Spleen (tissue), 11 donors: ENCODE measurements at regions not wholly inside any gene's neighbourhood (a gene's known extent, or its start where the extent isn't known, plus 50 kb on each side); places are given as distances from the start of the nearest gene placed in this dataset.

Experiments used
- DNase-seq: peaks from one replicate; pipeline ENCODE4 v3.0.0-alpha.2; 2020
- H3K27ac ChIP-seq, 8 donors: fragments of 200-600 bp; sonication (generic) in 7 of 8; 1 replicate in 4 of 8; 2 replicates in 4 of 8; pipeline versions ENCODE4 v1.5.0 to v1.8.0; 2016 to 2021; ENCODE audit warnings: inconsistent platforms in 4 of 8, mild to moderate bottlenecking in 4 of 8, moderate library complexity in 1 of 8
- H3K27me3 ChIP-seq, 7 donors: fragments of 200-600 bp; sonication (generic) in 6 of 7; replicated peaks in 1 of 7; 1 replicate in 4 of 7; 2 replicates in 3 of 7; pipeline versions ENCODE4 v1.5.0 to v1.8.0; 2016 to 2021; ENCODE audit warnings: inconsistent platforms in 3 of 7, mild to moderate bottlenecking in 1 of 7
- H3K36me3 ChIP-seq, 6 donors: fragments of 200-600 bp; sonication (generic) in 5 of 6; 1 replicate in 4 of 6; 2 replicates in 2 of 6; pipeline versions ENCODE4 v1.5.0 to v1.8.0; 2016 to 2021; ENCODE audit warnings: inconsistent platforms in 2 of 6
- H3K4me1 ChIP-seq, 6 donors: fragments of 200-600 bp; sonication (generic) in 5 of 6; 1 replicate in 3 of 6; 2 replicates in 3 of 6; pipeline versions ENCODE4 v1.5.0 to v1.8.0; 2016 to 2021; ENCODE audit warnings: inconsistent platforms in 3 of 6
- H3K4me3 ChIP-seq, 8 donors: fragments of 200-600 bp; sonication (generic) in 7 of 8; 1 replicate in 4 of 8; 2 replicates in 4 of 8; pipeline versions ENCODE4 v1.5.0 to v1.8.0; 2016 to 2021; ENCODE audit warnings: inconsistent platforms in 4 of 8, mild to moderate bottlenecking in 4 of 8, moderate library complexity in 2 of 8
- H3K9me3 ChIP-seq, 8 donors: fragments of 200-600 bp; sonication (generic) in 7 of 8; 1 replicate in 4 of 8; 2 replicates in 4 of 8; pipeline versions ENCODE4 v1.5.0 to v1.8.0; 2016 to 2021; ENCODE audit warnings: inconsistent platforms in 4 of 8
- CTCF ChIP-seq, 11 experiments: fragments of 200-600 bp in 7 of 11; fragments of 450-650 bp in 4 of 11; sonication (generic) in 4 of 11; IDR thresholded peaks in 8 of 11; conservative IDR thresholded peaks in 3 of 11; 1 replicate in 7 of 11; 2 replicates in 4 of 11; pipeline versions ENCODE4 v1.4.0 to v1.8.0; 2016 to 2021; ENCODE audit warnings: antibody characterized with exemption in 11 of 11, inconsistent platforms in 4 of 11, mild to moderate bottlenecking in 1 of 11
- POLR2A ChIP-seq, 3 donors: fragments of 450-650 bp; IDR thresholded peaks; one replicate each; pipeline ENCODE4 v1.5.1; 2017; ENCODE audit warnings: antibody characterized with exemption in 3 of 3, mild to moderate bottlenecking in 1 of 3
- POLR2AphosphoS5 ChIP-seq, 3 donors: sonication (generic); formaldehyde crosslinking; IDR thresholded peaks; one replicate each; pipeline ENCODE4 v1.5.1; 2017; ENCODE audit warnings: antibody characterized with exemption in 3 of 3
- WGBS, 5 donors: extraction: QIAGEN DNeasy Blood & Tissue Kit in 3 of 5; methylation state at CpG; one replicate each; pipeline versions ENCODE4 v1.1.5 to v1.1.7; 2013 to 2018; 5-methylcytosine and 5-hydroxymethylcytosine counted together
- intact Hi-C: fragments of 100-400 bp; cut with DNase I; formaldehyde crosslinking; loops from one replicate; pipeline ENCODE4 v1.15.0; 2023; ENCODE audit warnings: low total_unique reads
- donor health status: healthy with polysubstance abuse.
- donor health status: DM: no; HTN: no; CAD: no; lungs with moderate emphysema.
- donor health status: DM: no; HTN: no; CAD: no.
- donor health status: Bipolar disorder and iron deficiency.
- donor health status: healthy.
- donor health status: DM: no; HTN: no; CAD: no.
- donor health status: DM: yes; HTN: yes; CAD: no.

- DNase-seq: no peak
- intact Hi-C loops: no loop called here
These were observed 219.6 kb upstream of the N4BP1 start for GRCh38 chr16:48829336-48830310.

GRCh38 chr16:48824271-48824670, 214.3 kb upstream of the N4BP1 start:
- no peak overlapping the region for H3K4me3 ChIP-seq
- intact Hi-C loops: no loop called here
- no peaks in the 10 kb centered on the region for H3K9me3 ChIP-seq
- 49 to 79% (median 66%) methylated on average over 2 of the region's 2 CpGs for WGBS, 5 donors
- no peaks in the 10 kb centered on the region for H3K36me3 ChIP-seq
- H3K4me1 ChIP-seq: no peaks in the 10 kb centered on the region
- no peak overlapping the region for H3K27ac ChIP-seq
- H3K27me3 ChIP-seq: peaks cover 0 to 2% (median 0%) of the 10 kb centered on the region in 7 donors
- no peak for TF ChIP-seq CTCF (IDR thresholded peaks at IDR 0.05 in 8 of 11, conservative IDR thresholded peaks at IDR 0.05 in 3 of 11)
- TF ChIP-seq POLR2A (IDR thresholded peaks at IDR 0.05): no peak
- no peak for TF ChIP-seq POLR2AphosphoS5 (IDR thresholded peaks at IDR 0.05)
- no peak for DNase-seq

More at GRCh38 chr16:48829336-48830310, 219.6 kb upstream of the N4BP1 start:
- Histone ChIP-seq H3K27me3 (peaks cover 0 to 2% (median 0%) of the 10 kb centered on the region in 7 donors), H3K4me1 (no peaks in the 10 kb centered on the region), H3K9me3 (no peaks in the 10 kb centered on the region), H3K36me3 (no peaks in the 10 kb centered on the region), H3K27ac (no peak overlapping the region), H3K4me3 (no peak overlapping the region)
- TF ChIP-seq CTCF (IDR thresholded peaks at IDR 0.05 in 8 of 11, conservative IDR thresholded peaks at IDR 0.05 in 3 of 11): no peak
- no peak for TF ChIP-seq POLR2AphosphoS5 (IDR thresholded peaks at IDR 0.05)
- no peak for TF ChIP-seq POLR2A (IDR thresholded peaks at IDR 0.05)
- WGBS, 5 donors: 86 to 91% (median 88%) methylated on average over 12 of the region's 12 CpGs

GRCh38 chr16:48822431-48822830, 212.5 kb upstream of the N4BP1 start:
- H3K36me3 ChIP-seq: no peaks in the 10 kb centered on the region
- no peak for DNase-seq
- H3K4me3 ChIP-seq: no peak overlapping the region
- H3K9me3 ChIP-seq: no peaks in the 10 kb centered on the region
- 88 to 96% (median 95%) methylated on average over 5 of the region's 5 CpGs for WGBS, 5 donors
- H3K4me1 ChIP-seq: no peaks in the 10 kb centered on the region
- H3K27ac ChIP-seq: no peak overlapping the region
- intact Hi-C loops: no loop called here
- peaks cover 0 to 2% (median 0%) of the 10 kb centered on the region in 7 donors for H3K27me3 ChIP-seq
- TF ChIP-seq POLR2AphosphoS5 (IDR thresholded peaks at IDR 0.05) (no peak), POLR2A (IDR thresholded peaks at IDR 0.05) (no peak), CTCF (IDR thresholded peaks at IDR 0.05 in 8 of 11, conservative IDR thresholded peaks at IDR 0.05 in 3 of 11) (no peak)

- H3K4me3 ChIP-seq: no peak overlapping the region
- no peak for DNase-seq
- no peak overlapping the region for H3K27ac ChIP-seq
- H3K4me1 ChIP-seq: no peaks in the 10 kb centered on the region
- H3K9me3 ChIP-seq: peaks cover 0 to 4% (median 0%) of the 10 kb centered on the region in 8 donors
- H3K36me3 ChIP-seq: no peaks in the 10 kb centered on the region
- 45 to 58% (median 54%) methylated on average over 2 of the region's 2 CpGs for WGBS, 5 donors
- H3K27me3 ChIP-seq: peaks cover 0 to 2% (median 0%) of the 10 kb centered on the region in 7 donors
- intact Hi-C loops: no loop called here
- TF ChIP-seq CTCF (IDR thresholded peaks at IDR 0.05 in 8 of 11, conservative IDR thresholded peaks at IDR 0.05 in 3 of 11) (no peak), POLR2AphosphoS5 (IDR thresholded peaks at IDR 0.05) (no peak), POLR2A (IDR thresholded peaks at IDR 0.05) (no peak)
These were observed 210.4 kb upstream of the N4BP1 start for GRCh38 chr16:48820379-48820778.
